NCI-H2171 (cell line): ENCODE measurements at regions not wholly inside any gene's neighbourhood (a gene's known extent, or its start where the extent isn't known, plus 50 kb on each side); places are given as distances from the start of the nearest gene placed in this dataset.

Source experiments
- DNase-seq: peaks from one replicate; lab custom pipeline; 2025; lab: John Stamatoyannopoulos, UW

DNA sequence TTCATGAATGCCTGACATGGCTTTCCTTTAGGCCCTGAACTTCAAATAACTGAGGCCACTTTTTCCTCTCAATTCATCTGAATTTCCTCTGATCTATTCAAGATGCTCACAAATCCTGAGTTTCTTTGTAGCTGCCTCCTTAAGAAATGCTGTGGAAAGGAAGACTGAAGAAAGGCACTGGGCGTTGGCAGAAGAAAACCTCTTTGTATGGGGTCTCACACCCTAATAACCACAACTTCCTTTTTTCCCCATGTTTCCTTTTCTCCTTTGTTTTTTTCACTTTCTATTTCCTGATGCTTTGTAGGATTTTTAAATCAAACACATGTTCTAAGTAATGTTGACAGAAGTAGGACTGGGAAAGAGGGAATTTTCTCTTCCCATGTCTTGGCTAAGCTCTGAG lies 447.4 kb downstream of the CMPK2 start:
- DNase-seq = no peak

GRCh38 chr2:6421138-6421730 lies 444.5 kb downstream of the CMPK2 start:
- DNase-seq = no peak

DNA sequence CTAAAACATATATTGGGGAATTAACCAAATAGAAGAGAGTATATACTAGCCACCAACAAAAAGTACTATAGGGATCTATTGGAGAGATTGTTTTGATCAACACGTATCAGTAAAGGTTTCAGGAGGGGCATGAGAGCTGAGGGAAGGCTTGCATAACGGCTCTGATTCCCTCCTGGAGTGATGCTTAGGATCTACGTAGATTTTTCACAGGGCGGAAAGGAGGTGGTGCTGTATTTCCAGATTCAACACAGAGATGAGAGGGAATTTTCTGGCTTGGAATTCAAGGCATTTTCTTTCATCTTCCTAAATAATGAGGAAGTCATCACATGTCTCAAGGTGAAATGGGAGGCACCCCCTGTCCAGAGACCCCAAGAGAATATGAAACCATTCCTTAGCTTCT lies 443.8 kb downstream of the CMPK2 start:
- DNase-seq = no peak

DNA sequence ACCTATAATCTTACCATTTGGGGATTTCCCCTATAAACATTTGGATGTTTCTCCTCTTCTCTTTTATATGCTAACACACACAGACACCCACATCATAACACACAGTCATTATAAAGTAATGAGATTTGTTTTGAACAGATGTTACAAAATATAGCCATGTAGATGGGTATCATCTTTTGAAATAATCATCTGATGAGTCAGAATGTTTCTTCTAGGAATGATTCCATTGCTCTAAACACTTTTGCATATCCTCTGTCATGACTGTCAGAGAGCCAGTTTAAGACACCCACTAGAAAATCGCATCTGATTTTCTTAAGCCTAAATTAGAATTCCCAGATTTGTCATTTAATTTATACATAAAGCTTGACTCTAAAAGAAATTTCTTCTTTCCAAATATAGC lies 442.6 kb downstream of the CMPK2 start:
- no peak for DNase-seq

DNA sequence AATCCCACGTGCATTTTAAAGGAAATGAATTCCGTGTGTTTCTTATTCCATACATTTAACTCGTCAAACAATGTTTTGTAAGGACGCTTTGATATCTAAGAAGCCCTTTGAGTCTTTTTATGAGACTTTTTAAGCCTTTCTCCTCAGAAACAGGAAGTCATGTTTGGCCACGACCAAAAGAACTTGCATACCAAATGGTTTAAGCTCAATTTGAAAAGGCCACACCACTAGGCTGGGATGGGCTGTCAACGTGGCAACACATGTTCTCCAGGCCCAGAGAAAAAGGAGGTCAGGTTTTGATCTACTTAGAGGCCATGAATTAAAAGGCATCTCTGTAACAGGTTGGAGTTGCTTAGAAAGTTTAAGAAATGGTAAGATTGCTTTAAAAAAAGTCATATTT lies 441.8 kb downstream of the CMPK2 start:
- no peak for DNase-seq

- no peak for DNase-seq
These were observed 440.7 kb downstream of the CMPK2 start for GRCh38 chr2:6425032-6425431.

DNA sequence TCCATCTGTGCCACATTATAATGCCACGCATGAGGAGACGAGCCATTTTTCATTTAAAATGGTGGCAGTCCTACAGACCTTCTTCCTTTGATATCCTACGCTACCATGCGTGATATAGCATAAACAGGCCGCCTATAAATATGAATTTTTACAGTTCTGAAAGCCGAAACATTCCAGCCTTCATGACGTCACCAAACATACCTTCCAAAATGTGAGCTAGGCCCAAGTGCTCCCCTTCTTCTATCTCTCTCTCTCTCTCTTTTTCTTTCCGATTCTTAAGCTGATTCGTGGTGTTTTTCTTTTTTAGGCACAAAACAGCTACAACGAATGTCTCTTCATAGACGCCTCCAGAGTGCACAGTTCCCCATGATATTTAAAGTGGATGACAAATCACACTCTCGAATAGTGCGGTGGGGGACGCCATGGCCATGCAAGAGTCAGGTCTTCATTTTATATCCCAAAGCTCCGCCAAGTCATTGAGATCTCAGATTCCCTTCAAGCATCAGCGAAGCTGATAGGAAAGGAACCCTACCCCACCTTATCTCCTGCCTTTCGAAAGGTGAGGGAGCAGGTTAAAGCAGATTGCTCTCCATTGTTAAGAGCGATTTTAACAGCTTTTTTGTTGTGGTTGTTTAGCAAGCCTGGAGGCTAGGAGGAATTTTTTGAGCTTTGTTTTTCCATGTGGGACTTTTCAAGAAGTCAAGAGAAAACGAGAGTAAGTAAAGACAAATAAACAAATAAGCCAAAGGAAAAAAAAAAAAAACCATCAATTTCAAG lies 436.3 kb downstream of the CMPK2 start:
- no peak for DNase-seq

DNA sequence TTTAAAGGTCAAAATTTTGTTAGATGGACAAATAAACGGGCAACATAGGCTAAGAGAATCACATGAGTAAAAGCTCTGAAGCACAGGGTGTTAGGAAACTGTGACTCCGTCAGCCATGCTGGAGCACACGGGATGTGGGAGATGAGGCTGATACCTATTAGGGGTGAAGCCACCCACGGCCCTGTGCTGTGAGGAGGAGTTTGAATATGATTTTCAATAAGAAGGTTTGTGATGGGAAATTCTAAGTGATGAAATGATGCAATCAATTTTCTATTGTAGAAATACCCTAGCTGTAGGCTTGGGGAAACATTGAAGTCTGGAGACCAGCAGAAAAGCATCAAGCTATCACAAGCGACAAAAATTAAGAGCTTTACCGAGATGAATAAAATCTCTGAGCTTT lies 431.3 kb downstream of the CMPK2 start:
- no peak for DNase-seq

DNA sequence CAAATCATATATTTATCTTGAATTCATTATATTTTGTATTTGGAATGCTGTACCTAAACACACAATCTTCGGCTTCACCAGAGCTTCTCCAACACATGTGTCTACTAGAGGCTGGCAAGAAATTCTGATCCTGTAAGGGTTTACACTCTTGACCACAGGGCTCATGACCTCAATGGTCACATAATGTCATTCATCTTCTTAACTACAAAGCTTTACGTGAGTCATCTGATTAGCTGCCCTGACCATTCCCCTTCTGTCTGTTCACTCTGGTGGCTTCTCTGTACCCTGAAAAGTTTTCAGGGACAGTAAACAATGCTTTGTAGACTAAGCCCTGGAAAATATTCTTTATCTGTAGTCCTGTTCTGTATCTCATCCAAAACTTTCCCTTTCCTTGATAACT lies 423.9 kb downstream of the CMPK2 start:
- DNase-seq = no peak

DNA sequence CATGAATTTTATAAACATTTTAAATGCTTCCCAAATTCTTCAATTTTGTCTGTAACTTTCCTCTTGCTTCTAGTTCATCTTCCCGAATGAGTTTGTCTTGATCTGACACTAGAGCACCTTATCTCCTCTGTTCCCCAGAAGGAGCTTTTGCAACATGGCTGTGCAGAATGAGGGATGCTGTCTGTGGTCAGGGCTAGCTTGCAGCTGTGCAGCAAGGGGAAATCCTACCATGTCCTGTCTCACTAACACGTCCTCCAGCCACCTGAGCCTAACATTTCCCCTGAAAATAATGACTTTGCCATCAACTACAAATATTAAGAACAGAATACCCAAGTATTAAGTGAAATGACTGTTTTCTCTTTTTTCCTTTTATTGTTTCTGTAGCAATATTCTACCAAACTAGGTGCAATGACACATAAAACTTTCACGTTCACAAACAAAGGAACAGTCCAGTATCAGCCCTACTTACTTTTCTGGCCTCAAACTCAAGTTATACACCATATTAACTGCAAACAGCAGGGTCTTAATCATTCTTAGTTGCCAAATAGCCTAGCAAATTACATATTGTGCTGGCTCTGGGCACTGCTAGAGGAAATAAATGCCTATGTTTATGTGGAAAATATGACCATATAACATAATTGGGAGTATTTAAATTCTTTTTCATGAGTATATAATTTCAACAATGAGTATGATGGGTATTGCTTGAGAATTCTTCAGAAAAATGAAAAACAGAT lies 423.3 kb downstream of the CMPK2 start:
- no peak for DNase-seq

DNA sequence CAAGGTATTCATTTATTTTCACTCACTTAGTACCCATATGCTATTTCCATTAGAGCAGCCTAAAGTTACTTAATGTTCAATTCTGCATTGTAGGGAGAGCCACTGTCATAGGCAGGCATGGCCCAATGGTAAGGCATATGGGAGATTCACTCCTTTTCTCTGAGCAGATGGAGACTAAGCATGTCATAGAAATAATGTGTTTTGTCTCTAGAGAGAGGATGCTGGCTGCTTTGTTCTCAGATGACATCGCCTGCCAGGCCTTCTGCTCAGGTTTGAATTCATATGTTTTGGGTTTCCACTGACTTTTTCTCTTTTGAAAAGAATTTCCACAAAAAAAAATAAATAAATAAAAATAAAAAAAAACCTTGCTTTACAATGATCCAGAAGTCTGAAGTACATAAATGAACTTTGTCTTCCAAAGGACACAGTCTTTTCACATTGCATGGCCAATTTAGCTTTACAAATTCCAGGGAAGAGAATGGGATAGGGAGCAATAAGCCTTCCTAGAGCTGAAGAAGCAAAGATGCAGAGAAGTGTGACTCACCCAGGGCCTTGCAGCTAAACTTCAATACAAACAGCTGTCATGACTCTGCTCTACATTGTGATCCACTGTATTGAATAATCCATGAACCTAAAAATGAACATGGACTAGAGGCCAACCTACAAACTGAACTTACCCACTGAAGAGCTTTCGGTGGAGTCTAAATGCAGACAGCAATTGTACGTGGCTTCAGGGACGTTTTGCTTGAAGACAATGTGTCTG lies 422.5 kb downstream of the CMPK2 start:
- DNase-seq = peak; percentile 93

DNA sequence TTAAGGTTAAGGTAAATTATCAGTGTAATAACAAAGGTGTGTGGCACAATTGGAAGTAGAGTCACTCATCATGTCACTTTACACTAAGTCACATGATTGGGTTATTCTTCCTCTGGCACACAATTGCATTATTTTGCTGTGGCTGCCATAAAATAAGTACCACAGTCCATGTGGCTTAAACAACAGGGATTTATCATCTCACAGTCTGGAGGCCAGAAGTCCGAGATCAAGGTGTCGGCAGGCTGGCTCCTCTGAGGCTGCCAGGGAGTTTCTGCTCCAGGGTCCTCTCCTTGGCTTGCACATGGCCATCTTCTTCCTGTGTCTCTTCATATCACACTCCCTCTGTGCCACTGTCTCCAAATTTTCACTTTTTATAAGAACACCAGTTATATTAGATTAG lies 421.2 kb downstream of the CMPK2 start:
- DNase-seq = no peak

DNA sequence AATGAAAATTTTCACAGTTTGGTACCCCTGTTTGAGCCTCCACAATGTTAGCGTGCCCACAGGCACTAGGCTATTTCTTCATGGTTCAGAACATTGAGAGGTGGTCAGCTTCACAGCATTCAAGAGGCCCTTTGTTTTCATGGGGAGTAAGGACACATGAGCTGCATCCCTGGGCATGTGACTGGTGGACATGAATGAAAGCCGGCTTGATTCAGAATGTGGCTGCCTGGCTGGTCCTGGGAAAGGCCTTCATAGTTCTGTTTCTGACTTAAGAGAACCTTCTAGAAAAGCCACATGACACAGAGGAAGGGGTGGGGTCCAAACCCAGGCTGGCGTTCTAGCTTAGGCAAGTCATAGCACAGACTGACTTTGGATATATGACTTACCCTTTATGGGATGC lies 420.6 kb downstream of the CMPK2 start:
- DNase-seq = no peak

GRCh38 chr2:6446938-6447608 lies 418.6 kb downstream of the CMPK2 start:
- DNase-seq = no peak

GRCh38 chr2:6448893-6449292 lies 416.8 kb downstream of the CMPK2 start:
- no peak for DNase-seq

DNA sequence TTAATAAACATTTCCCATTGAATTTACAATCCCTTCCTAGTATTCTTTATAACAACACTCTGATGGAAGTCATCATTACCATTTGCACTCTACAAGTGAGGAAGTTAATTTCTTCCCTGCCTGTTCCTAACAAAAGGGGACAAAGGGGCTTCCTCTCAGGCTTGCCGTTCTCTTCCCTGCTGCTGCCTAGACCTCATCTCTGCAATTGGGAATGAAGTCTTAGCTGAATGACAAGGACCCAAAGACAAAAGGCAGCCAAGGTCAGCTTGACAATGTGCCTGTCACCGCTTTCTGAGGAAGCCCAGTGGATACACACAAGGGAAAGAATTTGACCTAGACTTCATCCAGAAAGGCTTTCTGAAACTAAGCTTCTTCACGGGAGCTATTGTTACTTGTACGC lies 416.4 kb downstream of the CMPK2 start:
- no peak for DNase-seq

GRCh38 chr2:6452702-6453481 lies 412.8 kb downstream of the CMPK2 start:
- DNase-seq = no peak

DNA sequence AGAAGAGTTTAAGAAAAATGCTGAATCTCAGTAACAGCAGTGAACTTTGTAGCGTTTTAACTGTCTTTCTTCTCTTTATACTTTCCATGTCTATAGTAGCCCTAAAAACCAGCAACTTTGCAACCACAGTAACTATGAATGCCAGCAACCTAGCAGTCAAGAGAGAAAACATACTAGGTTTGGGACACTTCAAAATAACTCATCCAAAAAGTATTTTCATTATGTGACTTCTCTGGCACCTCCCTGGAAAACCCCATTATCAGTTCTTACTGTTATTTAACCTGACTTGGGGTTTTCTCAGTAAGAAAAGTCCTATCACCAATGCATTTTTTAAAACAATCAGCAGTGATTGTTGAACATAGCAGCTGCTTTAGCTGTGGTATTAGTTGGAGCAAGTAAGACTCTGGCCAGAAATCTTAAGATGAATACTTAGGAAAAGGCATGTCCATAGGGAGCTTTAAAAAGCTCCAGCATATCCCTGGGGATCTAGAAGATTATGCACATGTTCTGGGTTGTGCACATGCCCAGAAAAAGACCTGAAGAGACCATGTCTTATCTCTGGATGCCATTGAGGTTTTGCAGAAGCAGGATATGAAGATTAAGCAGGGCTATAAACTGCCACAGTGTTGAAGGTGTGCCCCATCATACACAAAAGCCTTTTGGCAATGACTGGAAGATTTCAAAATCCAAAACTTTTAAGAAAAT lies 411.3 kb downstream of the CMPK2 start:
- DNase-seq = no peak

GRCh38 chr2:6459138-6459537 lies 406.6 kb downstream of the CMPK2 start:
- DNase-seq = no peak

DNA sequence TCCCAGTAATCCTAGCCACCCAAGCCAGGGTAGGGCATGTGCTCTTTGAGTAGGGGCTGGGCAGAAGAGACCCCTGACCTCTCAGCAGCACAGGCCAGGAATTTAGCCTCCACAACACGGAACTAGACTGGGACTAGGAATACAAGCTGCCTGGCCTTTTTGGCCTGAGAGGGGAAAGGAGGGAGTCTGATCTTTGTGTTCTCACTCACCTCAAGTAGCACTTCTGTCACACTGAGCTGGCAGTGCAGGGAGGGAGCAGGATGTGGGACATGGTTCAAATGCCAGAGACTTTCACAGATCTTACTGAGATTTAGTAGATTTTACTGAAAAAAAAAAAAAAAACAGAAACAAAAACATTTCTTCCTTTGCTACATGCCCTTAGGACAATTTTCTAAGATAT lies 395.2 kb downstream of the CMPK2 start:
- no peak for DNase-seq

DNA sequence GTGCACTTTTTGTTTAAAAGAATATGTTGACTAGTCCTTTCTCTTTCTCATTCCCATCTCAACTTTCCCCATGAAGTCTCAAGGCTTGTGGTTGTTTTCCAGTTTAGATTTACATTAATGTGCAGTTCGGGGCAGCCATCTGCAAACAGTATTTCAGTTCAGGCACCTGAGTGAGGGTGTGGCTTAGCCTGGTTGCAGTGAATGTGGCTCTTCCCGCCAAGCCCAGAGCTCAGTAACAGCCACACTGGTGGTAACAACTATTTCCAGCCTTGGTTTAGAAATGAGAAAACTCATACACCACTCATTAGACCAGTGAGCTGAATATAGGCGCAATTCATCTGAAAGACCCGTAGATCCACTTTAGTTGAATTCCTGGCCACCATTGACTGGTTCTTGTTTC lies 394.3 kb downstream of the CMPK2 start:
- no peak for DNase-seq
